Pancreas (tissue), 10 donors: ENCODE measurements at regions not wholly inside any gene's neighbourhood (a gene's known extent, or its start where the extent isn't known, plus 50 kb on each side); places are given as distances from the start of the nearest gene placed in this dataset.

Experiments
- ATAC-seq, 4 donors: fragments of 200-7000 bp; cut with Tn5 transposase; one replicate each; pipeline versions ENCODE4 v1.8.0 to v1.9.1; 2020; ENCODE audit warnings: mild to moderate bottlenecking in 4 of 4, moderate library complexity in 4 of 4
- DNase-seq, 6 donors: peaks; one replicate each; pipeline ENCODE4 v3.0.0-alpha.2; 2020
- FAIRE-seq: peaks from 2 replicates; lab custom pipeline; 2012; peaks lifted over from hg19 to GRCh38; lab: Jason Lieb, UNC
- H3K27ac ChIP-seq, 4 donors: fragments of 200-600 bp; sonication (generic); 1 replicate in 3 of 4; 2 replicates in 1 of 4; pipeline versions ENCODE4 v1.5.0 to v1.8.0; 2020
- H3K27me3 ChIP-seq, 4 donors: fragments of 200-600 bp; one replicate each; pipeline ENCODE4 v1.8.0; 2021
- H3K36me3 ChIP-seq, 3 donors: fragments of 200-600 bp; sonication (generic) in 1 of 3; one replicate each; pipeline versions ENCODE4 v1.5.0 to v1.8.0; 2020 to 2021
- H3K4me1 ChIP-seq, 3 donors: fragments of 200-600 bp; one replicate each; pipeline ENCODE4 v1.8.0; 2021
- H3K4me3 ChIP-seq, 4 donors: fragments of 200-600 bp; sonication (generic) in 2 of 4; one replicate each; pipeline versions ENCODE4 v1.5.0 to v1.8.0; 2020 to 2021
- H3K9me3 ChIP-seq, 4 donors: fragments of 200-600 bp; one replicate each; pipeline ENCODE4 v1.8.0; 2021
- WGBS, 2 donors: extraction: QIAGEN DNeasy Blood & Tissue Kit; methylation state at CpG; one replicate each; pipeline ENCODE4 v1.1.7; 2013; 5-methylcytosine and 5-hydroxymethylcytosine counted together
- intact Hi-C, 3 donors: fragments of 100-400 bp; cut with DNase I; formaldehyde crosslinking; loops; one replicate each; pipeline versions ENCODE4 v1.11.1 to v1.14.2; 2022
- TF ChIP-seq, protein P1 (sequence below), 4 donors: fragments of 200-600 bp; sonication (generic) in 3 of 4; IDR thresholded peaks; one replicate each; pipeline versions ENCODE4 v1.5.0 to v1.8.0; 2021; ENCODE audit warnings: antibody characterized with exemption in 4 of 4
- donor health status: healthy with polysubstance abuse.
- donor health status: DM: no; HTN: no; CAD: no; lungs with moderate emphysema.
- donor health status: DM: no; HTN: no; CAD: no.
- donor health status: control.
- donor health status: control.
- donor health status: Bipolar disorder and iron deficiency.
- donor health status: DM: yes; HTN: yes; CAD: no.
- donor health status: DM: no; HTN: no; CAD: no.
- donor health status: DM: no; HTN: no; CAD: no.
- donor health status: DM: yes; HTN: yes; CAD: no.

DNA sequence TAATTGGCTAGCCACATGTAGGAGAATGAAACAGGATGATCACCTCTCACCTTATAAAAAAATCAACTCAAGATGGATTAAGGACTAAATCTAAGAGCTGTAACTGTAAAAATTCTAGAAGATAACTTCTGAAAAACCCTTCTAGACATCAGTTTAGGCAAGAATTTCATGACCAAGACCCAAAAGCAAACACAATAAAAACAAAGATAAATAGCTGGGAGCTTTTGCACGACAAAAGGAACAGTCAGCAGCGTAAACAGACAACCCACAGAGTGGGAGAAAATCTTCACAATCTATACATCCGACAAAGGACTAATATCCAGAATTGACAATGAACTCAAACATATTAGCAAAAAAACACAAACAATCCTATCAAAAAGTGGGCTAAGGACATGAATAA, 316.3 kb downstream of the METTL4 start:
- TF ChIP-seq, protein P1, sequence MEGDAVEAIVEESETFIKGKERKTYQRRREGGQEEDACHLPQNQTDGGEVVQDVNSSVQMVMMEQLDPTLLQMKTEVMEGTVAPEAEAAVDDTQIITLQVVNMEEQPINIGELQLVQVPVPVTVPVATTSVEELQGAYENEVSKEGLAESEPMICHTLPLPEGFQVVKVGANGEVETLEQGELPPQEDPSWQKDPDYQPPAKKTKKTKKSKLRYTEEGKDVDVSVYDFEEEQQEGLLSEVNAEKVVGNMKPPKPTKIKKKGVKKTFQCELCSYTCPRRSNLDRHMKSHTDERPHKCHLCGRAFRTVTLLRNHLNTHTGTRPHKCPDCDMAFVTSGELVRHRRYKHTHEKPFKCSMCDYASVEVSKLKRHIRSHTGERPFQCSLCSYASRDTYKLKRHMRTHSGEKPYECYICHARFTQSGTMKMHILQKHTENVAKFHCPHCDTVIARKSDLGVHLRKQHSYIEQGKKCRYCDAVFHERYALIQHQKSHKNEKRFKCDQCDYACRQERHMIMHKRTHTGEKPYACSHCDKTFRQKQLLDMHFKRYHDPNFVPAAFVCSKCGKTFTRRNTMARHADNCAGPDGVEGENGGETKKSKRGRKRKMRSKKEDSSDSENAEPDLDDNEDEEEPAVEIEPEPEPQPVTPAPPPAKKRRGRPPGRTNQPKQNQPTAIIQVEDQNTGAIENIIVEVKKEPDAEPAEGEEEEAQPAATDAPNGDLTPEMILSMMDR (IDR thresholded peaks at IDR 0.05): no peak
- FAIRE-seq: no peak
- 68% methylated on average over 3 of the region's 3 CpGs for WGBS, 2 donors

DNA sequence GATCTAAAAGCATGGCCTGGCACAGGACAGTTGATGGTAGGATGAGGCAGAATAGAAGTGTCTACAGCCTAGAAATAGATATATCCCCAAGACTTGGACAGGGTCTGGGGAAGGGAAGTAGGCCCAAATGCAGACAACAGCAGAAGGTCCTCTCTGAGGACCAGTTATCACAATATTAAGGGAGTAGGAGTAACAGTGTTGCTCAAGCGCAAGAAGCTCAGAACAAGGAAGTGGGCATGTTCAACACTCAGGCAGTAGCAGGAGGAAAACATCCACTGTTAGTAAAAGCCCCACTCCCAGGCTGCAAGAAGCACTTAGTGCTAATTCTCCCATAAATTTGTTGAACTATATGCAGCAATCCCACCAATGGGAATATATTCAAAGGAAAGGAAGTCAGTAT, 314.7 kb downstream of the METTL4 start:
- 93 to 98% methylated on average over 1 of the region's 1 CpG for WGBS, 2 donors
- no peaks in the 10 kb centered on the region for H3K27me3 ChIP-seq
- TF ChIP-seq, protein P1 (IDR thresholded peaks at IDR 0.05): no peak
- H3K4me3 ChIP-seq: no peak overlapping the region
- H3K4me1 ChIP-seq: no peaks in the 10 kb centered on the region
- FAIRE-seq (no peak), ATAC-seq (no peak), DNase-seq (no peak)
- no peaks in the 10 kb centered on the region for H3K36me3 ChIP-seq
- H3K27ac ChIP-seq: no peak overlapping the region
- H3K9me3 ChIP-seq: no peaks in the 10 kb centered on the region
- intact Hi-C loops: no loop called here

More for the DNA sequence above, 316.3 kb downstream of the METTL4 start:
- DNase-seq (no peak), ATAC-seq (no peak)
- no peaks in the 10 kb centered on the region for H3K36me3 ChIP-seq
- no peaks in the 10 kb centered on the region for H3K4me1 ChIP-seq
- intact Hi-C loops: no loop called here
- H3K27me3 ChIP-seq: no peaks in the 10 kb centered on the region
- H3K27ac ChIP-seq: no peak overlapping the region
- no peaks in the 10 kb centered on the region for H3K9me3 ChIP-seq
- no peak overlapping the region for H3K4me3 ChIP-seq

DNA sequence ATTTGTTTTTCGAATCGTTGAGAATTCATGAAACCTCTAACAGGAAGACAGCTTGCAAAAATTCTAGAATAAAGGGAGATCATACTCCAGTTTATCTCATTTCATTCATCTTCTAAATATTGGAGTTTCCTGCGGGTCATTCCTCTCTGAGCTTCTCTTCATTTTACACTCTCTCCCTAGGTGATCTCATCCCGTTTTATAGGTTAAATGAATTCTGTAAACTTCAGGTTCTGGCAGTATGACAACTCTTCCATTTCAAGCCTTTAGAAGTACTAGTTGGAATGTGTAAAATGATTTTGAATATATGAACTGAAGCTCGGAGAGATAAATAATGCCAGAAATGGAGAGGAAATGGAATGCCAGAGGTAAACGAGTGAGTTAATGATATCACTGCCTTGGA, 312.4 kb downstream of the METTL4 start:
- Histone ChIP-seq H3K36me3 (no peaks in the 10 kb centered on the region), H3K9me3 (no peaks in the 10 kb centered on the region), H3K27ac (no peak overlapping the region), H3K4me1 (no peaks in the 10 kb centered on the region), H3K27me3 (no peaks in the 10 kb centered on the region), H3K4me3 (no peak overlapping the region)
- DNase-seq (no peak), FAIRE-seq (no peak), ATAC-seq (no peak)
- 14 to 18% methylated on average over 6 of the region's 6 CpGs for WGBS, 2 donors
- TF ChIP-seq, protein P1 (IDR thresholded peaks at IDR 0.05): no peak
- intact Hi-C loops: no loop called here

DNA sequence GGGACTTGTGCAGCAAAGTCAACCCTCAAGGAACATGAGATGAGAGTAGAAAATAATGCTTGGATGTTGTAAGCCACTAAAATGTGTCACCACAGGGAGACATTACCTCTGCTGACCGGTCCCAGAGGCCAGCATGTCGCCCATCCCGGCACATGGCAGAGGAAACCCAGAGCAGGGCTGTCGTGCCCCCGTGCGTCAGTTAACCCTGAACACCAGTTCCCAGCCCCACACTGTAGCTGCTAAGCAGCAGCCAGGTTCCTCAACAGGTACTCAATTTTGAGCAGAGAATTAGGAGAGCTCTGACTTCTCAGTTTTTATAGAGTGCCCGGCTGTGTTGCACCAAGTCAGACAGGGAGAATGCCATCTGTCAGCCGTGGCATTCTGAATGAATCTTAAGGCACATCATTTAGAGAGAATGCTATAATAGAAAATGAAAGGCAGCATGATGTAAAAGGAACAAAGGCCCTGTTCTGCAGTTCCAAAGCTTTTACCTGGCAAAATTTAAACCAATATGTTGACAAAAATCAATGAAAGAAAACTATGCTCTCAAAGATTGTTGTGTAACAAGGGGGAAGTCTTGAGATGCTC, 307.9 kb downstream of the METTL4 start:
- Histone ChIP-seq H3K27ac (no peak overlapping the region), H3K27me3 (no peaks in the 10 kb centered on the region), H3K9me3 (no peaks in the 10 kb centered on the region), H3K4me3 (no peak overlapping the region), H3K4me1 (no peaks in the 10 kb centered on the region), H3K36me3 (no peaks in the 10 kb centered on the region)
- TF ChIP-seq, protein P1 (IDR thresholded peaks at IDR 0.05): no peak
- no peak for ATAC-seq
- DNase-seq: no peak
- 80 to 87% methylated on average over 8 of the region's 8 CpGs for WGBS, 2 donors
- intact Hi-C loops: no loop called here
- no peak for FAIRE-seq

DNA sequence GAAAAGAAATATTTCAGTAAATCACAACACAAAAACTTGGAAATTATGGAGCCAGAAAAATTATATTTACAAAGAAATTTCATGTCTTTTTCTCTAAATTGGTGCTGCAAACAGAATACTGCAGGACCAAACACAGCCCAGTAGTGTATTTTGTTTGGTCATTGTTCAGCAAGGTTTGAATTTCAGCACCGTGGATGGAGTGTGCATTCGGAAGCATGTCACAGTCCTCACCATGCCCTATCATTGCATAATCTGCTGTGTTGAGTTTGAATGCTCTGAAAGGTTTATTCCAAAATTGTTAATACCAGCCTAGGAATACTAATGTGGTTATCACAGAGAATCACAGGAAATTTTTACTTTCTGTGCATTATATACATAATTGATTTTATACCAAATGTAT, 296.7 kb downstream of the METTL4 start:
- Histone ChIP-seq H3K4me1 (no peaks in the 10 kb centered on the region), H3K36me3 (no peaks in the 10 kb centered on the region), H3K4me3 (no peak overlapping the region), H3K27me3 (no peaks in the 10 kb centered on the region), H3K9me3 (no peaks in the 10 kb centered on the region), H3K27ac (no peak overlapping the region)
- DNase-seq (no peak), FAIRE-seq (no peak), ATAC-seq (no peak)
- TF ChIP-seq, protein P1 (IDR thresholded peaks at IDR 0.05): no peak
- WGBS, 2 donors: 40 to 57% methylated on average over 2 of the region's 2 CpGs
- intact Hi-C loops: no loop called here
